GM12878 (cell line): ENCODE measurements at regions not wholly inside any gene's neighbourhood (a gene's known extent, or its start where the extent isn't known, plus 50 kb on each side); places are given as distances from the start of the nearest gene placed in this dataset.

Experiments
- ATAC-seq: fragments of 200-7000 bp; cut with Tn5 transposase; 3 replicates; pipeline ENCODE4 v1.9.1; 2020; ENCODE audit warnings: mild to moderate bottlenecking, moderate library complexity
- BruUV-seq: library from RNA; stranded (reverse); fragments of 400-500 nt; replicated peaks from 2 replicates; lab custom pipeline; 2021; lab: Mats Ljungman, UMichigan
- CTCF ChIA-PET: fragments of 300-600 bp; sonication (Branson Sonifier 250); formaldehyde crosslinking; extraction: SDS; loops from one replicate; lab custom pipeline; 2021; ENCODE audit warnings: inconsistent platforms; lab: Yijun Ruan, JAX
- POLR2A ChIA-PET: fragments of 350-600 bp; formaldehyde crosslinking; extraction: SDS; loops from one replicate; lab custom pipeline; 2021; ENCODE audit warnings: inconsistent platforms; lab: Charles Lee
- RAD21 ChIA-PET: fragments of 300-600 bp; sonication (Branson Sonifier 250); formaldehyde crosslinking; loops from one replicate; lab custom pipeline; 2023; ENCODE audit warnings: antibody characterized with exemption; ENCODE audit not compliant: unreplicated experiment; lab: Charles Lee
- SMC1A ChIA-PET: fragments of 300-600 bp; sonication (Branson Sonifier 250); formaldehyde crosslinking; loops from one replicate; lab custom pipeline; 2023; ENCODE audit not compliant: unreplicated experiment, uncharacterized antibody; lab: Charles Lee
- DNase-seq: peaks from one replicate; pipeline ENCODE4 v3.0.0-alpha.2; 2011; ENCODE audit warnings: low read depth, low spot score
- FAIRE-seq: peaks from 3 replicates; lab custom pipeline; 2011; peaks lifted over from hg19 to GRCh38; lab: Jason Lieb, UNC
- H2AFZ ChIP-seq: 2 replicates; pipeline ENCODE4 v1.6.0; 2011; ENCODE audit warnings: low read depth, low read length, control low read depth; ENCODE audit not compliant: control insufficient read depth
- H3K27ac ChIP-seq: 2 replicates; pipeline ENCODE4 v1.5.1; 2011; ENCODE audit warnings: control low read depth; ENCODE audit not compliant: control insufficient read depth, insufficient read depth
- H3K27me3 ChIP-seq, 2 experiments: replicated peaks in 1 of 2; 2 replicates each; pipeline versions ENCODE4 v1.6.0 to v1.6.1; 2011; ENCODE audit warnings: low read length in 1 of 2; ENCODE audit not compliant: control insufficient read depth in 2 of 2, insufficient read depth in 2 of 2
- H3K36me3 ChIP-seq, 2 experiments: 2 replicates each; pipeline ENCODE4 v1.5.1; 2011; ENCODE audit warnings: low read length in 1 of 2; ENCODE audit not compliant: control insufficient read depth in 2 of 2, insufficient read depth in 2 of 2
- H3K4me1 ChIP-seq: 2 replicates; pipeline ENCODE4 v1.6.1; 2011; ENCODE audit warnings: mild to moderate bottlenecking, low read length, moderate library complexity, mixed read lengths; ENCODE audit not compliant: control insufficient read depth, insufficient read depth
- H3K4me2 ChIP-seq: 2 replicates; pipeline ENCODE4 v1.6.0; 2011; ENCODE audit warnings: control low read depth; ENCODE audit not compliant: control insufficient read depth, insufficient read depth
- H3K4me3 ChIP-seq: fragments of 200-600 bp; sonication (generic); 2 replicates; pipeline ENCODE4 v1.5.1; 2016
- H3K79me2 ChIP-seq: 2 replicates; pipeline ENCODE4 v1.6.0; 2011; ENCODE audit warnings: low read length; ENCODE audit not compliant: control insufficient read depth, insufficient read depth
- H3K9ac ChIP-seq: 2 replicates; pipeline ENCODE4 v1.8.0; 2011; ENCODE audit warnings: low read length, control low read depth, mixed read lengths; ENCODE audit not compliant: control insufficient read depth, insufficient read depth
- H3K9me3 ChIP-seq: replicated peaks from 3 replicates; pipeline ENCODE4 v1.5.1; 2011; ENCODE audit warnings: mild to moderate bottlenecking, low read length; ENCODE audit not compliant: control insufficient read depth, insufficient read depth
- H4K20me1 ChIP-seq: 2 replicates; pipeline ENCODE4 v1.6.0; 2011; ENCODE audit not compliant: control insufficient read depth, insufficient read depth
- HDAC2 ChIP-seq: fragments of 200-600 bp; sonication (generic); IDR thresholded peaks from 2 replicates; pipeline ENCODE4 v1.6.1; 2017
- MYC ChIP-seq: IDR thresholded peaks from 2 replicates; pipeline ENCODE4 v1.6.1; 2011; ENCODE audit warnings: mild to moderate bottlenecking, low read length, moderate library complexity, inconsistent platforms; ENCODE audit not compliant: insufficient read depth, insufficient replicate concordance, insufficient read length, severe bottlenecking
- NFYB ChIP-seq: IDR thresholded peaks from 2 replicates; pipeline ENCODE4 v1.6.1; 2011; ENCODE audit warnings: low read depth, mild to moderate bottlenecking, low read length, improper control_type of control experiment, moderate library complexity; ENCODE audit not compliant: insufficient read depth
- NR2C1 ChIP-seq: fragments of 450-650 bp; IDR thresholded peaks from 2 replicates; pipeline ENCODE4 v1.6.1; 2017; ENCODE audit warnings: antibody characterized with exemption, mild to moderate bottlenecking, moderate library complexity
- NR2C2 ChIP-seq: IDR thresholded peaks from 2 replicates; pipeline ENCODE4 v1.6.1; 2011; ENCODE audit warnings: borderline replicate concordance, low read depth; ENCODE audit not compliant: control insufficient read depth, insufficient read length
- NR2F1 ChIP-seq: fragments of 450-650 bp; conservative IDR thresholded peaks from 2 replicates; pipeline ENCODE4 v1.6.1; 2017; ENCODE audit warnings: mild to moderate bottlenecking
- POLR2A ChIP-seq: IDR thresholded peaks from 2 replicates; pipeline ENCODE4 v1.6.1; 2011; ENCODE audit warnings: low read depth, mild to moderate bottlenecking, low read length
- SP1 ChIP-seq: IDR thresholded peaks from one replicate; pipeline ENCODE4 v1.6.1; 2011; ENCODE audit warnings: low read depth, low read length
- SRF ChIP-seq, 2 experiments: IDR thresholded peaks; 2 replicates each; pipeline ENCODE4 v1.6.1; 2011; ENCODE audit warnings: low read depth in 2 of 2, low read length in 2 of 2, mild to moderate bottlenecking in 1 of 2, moderate library complexity in 1 of 2
- TCF3 ChIP-seq: IDR thresholded peaks from 2 replicates; pipeline ENCODE4 v1.6.1; 2012; ENCODE audit warnings: low read depth, mild to moderate bottlenecking, low read length, borderline replicate concordance; ENCODE audit not compliant: insufficient read depth
- ZNF207 ChIP-seq: fragments of 450-650 bp; IDR thresholded peaks from 2 replicates; pipeline ENCODE4 v1.6.1; 2014; ENCODE audit warnings: antibody characterized with exemption, mild to moderate bottlenecking, borderline replicate concordance
- WGBS: methylation state at CpG from one replicate; pipeline ENCODE4 v1.1.6; 2016; ENCODE audit warnings: low lambda C conversion rate; ENCODE audit not compliant: insufficient replicate concordance, insufficient coverage; ENCODE audit errors: missing lambda C conversion rate; 5-methylcytosine and 5-hydroxymethylcytosine counted together
- in situ Hi-C: fragments of 300-500 bp; cut with MboI; formaldehyde crosslinking; loops from 9 replicates; pipeline ENCODE4 v1.14.3; 2018; ENCODE audit warnings: mixed read lengths
- intact Hi-C: fragments of 100-400 bp; cut with micrococcal nuclease; formaldehyde crosslinking; loops from one replicate; pipeline ENCODE4 v1.14.2; 2022; ENCODE audit not compliant: unreplicated experiment
- TF ChIP-seq, protein P1 (sequence below): IDR thresholded peaks from 2 replicates; pipeline ENCODE4 v1.6.1; 2012; ENCODE audit warnings: low read depth, low read length, improper control_type of control experiment
- TF ChIP-seq, protein P2 (sequence below): fragments of 450-650 bp; formaldehyde crosslinking; IDR thresholded peaks from 2 replicates; pipeline ENCODE4 v1.5.0; 2022; ENCODE audit warnings: mild to moderate bottlenecking, missing genetic modification characterization

DNA sequence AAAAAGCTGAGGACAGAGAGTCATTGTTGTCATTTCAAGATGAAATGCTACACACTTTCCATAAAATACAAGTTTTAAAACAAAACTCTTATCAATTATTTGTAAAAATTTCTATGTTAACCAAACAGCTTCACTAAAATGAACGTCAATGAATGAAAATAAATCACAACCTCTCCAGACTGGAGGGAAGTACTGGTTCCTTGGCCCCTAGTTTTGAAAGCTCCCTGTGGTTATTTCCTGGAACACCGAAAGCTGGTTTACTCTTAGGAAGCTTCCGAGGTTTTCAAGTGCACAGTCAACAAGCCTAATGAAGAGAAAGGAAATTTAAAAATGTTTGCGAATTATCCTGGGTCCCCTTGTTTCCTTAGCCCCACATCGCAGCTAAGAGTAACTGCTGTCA lies 191.1 kb upstream of the TTC29 start:
- Histone ChIP-seq H3K79me2 (no peaks in the 10 kb centered on the region), H3K4me3 (no peak overlapping the region), H3K27ac (no peak overlapping the region), H3K4me2 (no peak overlapping the region), H3K36me3 (no peaks in the 10 kb centered on the region), H4K20me1 (no peaks in the 10 kb centered on the region), H3K9ac (no peak overlapping the region), H3K9me3 (no peaks in the 10 kb centered on the region), H2AFZ (no peak overlapping the region), H3K4me1 (no peaks in the 10 kb centered on the region)
- CTCF ChIA-PET, result no interaction called here
- RAD21 ChIA-PET, result no interaction called here
- in situ Hi-C loops (no loop called here), intact Hi-C loops (no loop called here)
- FAIRE-seq, result no peak
- DNase-seq, result no peak
- BruUV-seq, result no TSS peak
- 43% methylated on average over 5 of the region's 5 CpGs for WGBS
- ATAC-seq, result no peak
- SMC1A ChIA-PET, result no interaction called here
- TF ChIP-seq MYC (no peak), NFYB (no peak), SP1 (no peak), ZNF207 (no peak), SRF (IDR thresholded peaks at IDR 0.05; ENCODE audit: low read depth in 2 of 2, low read length in 2 of 2) (no peak), NR2F1 (no peak)
- TF ChIP-seq, all 136 proteins: peak for 0
- POLR2A ChIA-PET, result no interaction called here
- no peaks in the 10 kb centered on the region; a peak in 1 of 4 replicates for H3K27me3 ChIP-seq

DNA sequence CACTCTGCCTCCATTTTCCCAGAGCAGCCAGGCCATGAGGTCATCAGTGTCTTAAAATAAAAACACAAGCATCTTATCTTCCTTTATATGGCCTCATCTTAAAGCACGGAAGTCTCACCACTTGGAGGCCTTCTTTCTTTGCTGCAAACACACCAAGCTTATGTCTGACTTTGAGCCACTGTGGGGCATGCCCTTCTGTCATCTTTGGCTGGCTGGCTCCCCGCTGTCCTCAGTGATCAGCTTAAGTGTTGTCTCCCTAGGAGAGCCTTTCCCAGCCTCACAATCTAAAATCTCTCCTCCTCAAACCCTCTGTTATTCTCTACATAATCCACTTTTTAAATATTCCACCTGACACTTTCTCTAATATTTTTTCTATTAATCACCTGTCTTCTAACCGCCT lies 191.6 kb upstream of the TTC29 start:
- Histone ChIP-seq H3K4me3 (no peak overlapping the region), H3K36me3 (no peaks in the 10 kb centered on the region), H3K4me2 (no peak overlapping the region), H3K79me2 (no peaks in the 10 kb centered on the region), H3K27me3 (no peaks in the 10 kb centered on the region; a peak in 1 of 4 replicates)
- RAD21 ChIA-PET, result no interaction called here
- CTCF ChIA-PET, result interaction anchor here (1.4 to 1.5 kb wide), 2 partner anchors 14 to 453 kb away, joined by 4 read pairs; no protein-coding TSS in a partner anchor
- no peak for DNase-seq
- ATAC-seq, result no peak
- FAIRE-seq, result no peak
- SMC1A ChIA-PET, result no interaction called here
- BruUV-seq, result no TSS peak
- in situ Hi-C loops, result no loop called here
- TF ChIP-seq, protein P1, sequence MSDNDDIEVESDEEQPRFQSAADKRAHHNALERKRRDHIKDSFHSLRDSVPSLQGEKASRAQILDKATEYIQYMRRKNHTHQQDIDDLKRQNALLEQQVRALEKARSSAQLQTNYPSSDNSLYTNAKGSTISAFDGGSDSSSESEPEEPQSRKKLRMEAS, result no peak
- TF ChIP-seq NR2C2 (no peak), TCF3 (no peak), POLR2A (no peak), NR2C1 (no peak), HDAC2 (no peak)
- TF ChIP-seq, protein P2, sequence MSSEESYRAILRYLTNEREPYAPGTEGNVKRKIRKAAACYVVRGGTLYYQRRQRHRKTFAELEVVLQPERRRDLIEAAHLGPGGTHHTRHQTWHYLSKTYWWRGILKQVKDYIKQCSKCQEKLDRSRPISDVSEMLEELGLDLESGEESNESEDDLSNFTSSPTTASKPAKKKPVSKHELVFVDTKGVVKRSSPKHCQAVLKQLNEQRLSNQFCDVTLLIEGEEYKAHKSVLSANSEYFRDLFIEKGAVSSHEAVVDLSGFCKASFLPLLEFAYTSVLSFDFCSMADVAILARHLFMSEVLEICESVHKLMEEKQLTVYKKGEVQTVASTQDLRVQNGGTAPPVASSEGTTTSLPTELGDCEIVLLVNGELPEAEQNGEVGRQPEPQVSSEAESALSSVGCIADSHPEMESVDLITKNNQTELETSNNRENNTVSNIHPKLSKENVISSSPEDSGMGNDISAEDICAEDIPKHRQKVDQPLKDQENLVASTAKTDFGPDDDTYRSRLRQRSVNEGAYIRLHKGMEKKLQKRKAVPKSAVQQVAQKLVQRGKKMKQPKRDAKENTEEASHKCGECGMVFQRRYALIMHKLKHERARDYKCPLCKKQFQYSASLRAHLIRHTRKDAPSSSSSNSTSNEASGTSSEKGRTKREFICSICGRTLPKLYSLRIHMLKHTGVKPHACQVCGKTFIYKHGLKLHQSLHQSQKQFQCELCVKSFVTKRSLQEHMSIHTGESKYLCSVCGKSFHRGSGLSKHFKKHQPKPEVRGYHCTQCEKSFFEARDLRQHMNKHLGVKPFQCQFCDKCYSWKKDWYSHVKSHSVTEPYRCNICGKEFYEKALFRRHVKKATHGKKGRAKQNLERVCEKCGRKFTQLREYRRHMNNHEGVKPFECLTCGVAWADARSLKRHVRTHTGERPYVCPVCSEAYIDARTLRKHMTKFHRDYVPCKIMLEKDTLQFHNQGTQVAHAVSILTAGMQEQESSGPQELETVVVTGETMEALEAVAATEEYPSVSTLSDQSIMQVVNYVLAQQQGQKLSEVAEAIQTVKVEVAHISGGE, result no peak
- TF ChIP-seq, all 136 proteins: peak for 0
- Histone ChIP-seq H2AFZ (no peak overlapping the region), H3K4me1 (no peaks in the 10 kb centered on the region), H3K9ac (no peak overlapping the region), H3K9me3 (no peaks in the 10 kb centered on the region), H4K20me1 (no peaks in the 10 kb centered on the region), H3K27ac (no peak overlapping the region)
- WGBS, result 32% methylated on average over 3 of the region's 3 CpGs
- POLR2A ChIA-PET, result no interaction called here
- intact Hi-C loops, result no loop called here
